HUES64 (cell line): ENCODE measurements at regions not wholly inside any gene's neighbourhood (a gene's known extent, or its start where the extent isn't known, plus 50 kb on each side); places are given as distances from the start of the nearest gene placed in this dataset.

Source experiments
- H3K27ac ChIP-seq: 2 replicates; pipeline ENCODE4 v1.7.0; 2013; ENCODE audit warnings: low read depth, low read length, inconsistent platforms
- H3K27me3 ChIP-seq: 2 replicates; pipeline ENCODE4 v1.6.1; 2013; ENCODE audit warnings: mild to moderate bottlenecking, low read length; ENCODE audit not compliant: insufficient read depth
- H3K36me3 ChIP-seq: 2 replicates; pipeline ENCODE4 v1.6.1; 2013; ENCODE audit warnings: mild to moderate bottlenecking, low read length; ENCODE audit not compliant: insufficient read depth
- H3K4me1 ChIP-seq: 2 replicates; pipeline ENCODE4 v1.6.1; 2013; ENCODE audit warnings: mild to moderate bottlenecking, low read length, moderate library complexity; ENCODE audit not compliant: insufficient read depth
- H3K4me3 ChIP-seq: 2 replicates; pipeline ENCODE4 v1.5.1; 2013; ENCODE audit warnings: mild to moderate bottlenecking, low read length, moderate library complexity
- H3K9ac ChIP-seq: 2 replicates; pipeline ENCODE4 v1.6.1; 2013; ENCODE audit warnings: mild to moderate bottlenecking, low read depth, low read length
- H3K9me3 ChIP-seq: 2 replicates; pipeline ENCODE4 v1.6.1; 2013; ENCODE audit warnings: low read depth, low read length; ENCODE audit not compliant: insufficient read depth
- WGBS: fragments of 150-250, 120-280 bp; methylation state at CpG from one replicate; pipeline ENCODE4 v1.1.7; 2013; ENCODE audit warnings: missing lambda C conversion rate; 5-methylcytosine and 5-hydroxymethylcytosine counted together

GRCh38 chr16:66115373-66115772 lies 251.1 kb upstream of the CDH5 start:
- Histone ChIP-seq H3K9me3 (no peaks in the 10 kb centered on the region), H3K27me3 (no peaks in the 10 kb centered on the region), H3K4me3 (no peak overlapping the region), H3K36me3 (no peaks in the 10 kb centered on the region), H3K9ac (no peak overlapping the region), H3K4me1 (no peaks in the 10 kb centered on the region), H3K27ac (no peak overlapping the region)
- 73% methylated on average over 3 of the region's 3 CpGs for WGBS

GRCh38 chr16:66113223-66113622 lies 253.3 kb upstream of the CDH5 start:
- 91% methylated on average over 2 of the region's 2 CpGs for WGBS
- no peak overlapping the region for H3K9ac ChIP-seq
- no peaks in the 10 kb centered on the region for H3K9me3 ChIP-seq
- no peak overlapping the region for H3K27ac ChIP-seq
- no peaks in the 10 kb centered on the region for H3K27me3 ChIP-seq
- H3K36me3 ChIP-seq: no peaks in the 10 kb centered on the region
- H3K4me3 ChIP-seq: no peak overlapping the region
- H3K4me1 ChIP-seq: no peaks in the 10 kb centered on the region

- Histone ChIP-seq H3K27me3 (no peaks in the 10 kb centered on the region), H3K27ac (no peak overlapping the region), H3K9me3 (no peaks in the 10 kb centered on the region), H3K36me3 (no peaks in the 10 kb centered on the region), H3K4me1 (no peaks in the 10 kb centered on the region), H3K9ac (no peak overlapping the region), H3K4me3 (no peak overlapping the region)
- WGBS: 83% methylated on average over 1 of the region's 1 CpG
Measured at GRCh38 chr16:66109677-66110076, 256.8 kb upstream of the CDH5 start.

GRCh38 chr16:66107661-66108060 lies 258.8 kb upstream of the CDH5 start:
- 94% methylated on average over 1 of the region's 1 CpG for WGBS
- H3K27ac ChIP-seq: no peak overlapping the region
- H3K27me3 ChIP-seq: no peaks in the 10 kb centered on the region

GRCh38 chr16:66103211-66103610 lies 263.3 kb upstream of the CDH5 start:
- H3K36me3 ChIP-seq: no peaks in the 10 kb centered on the region
- no peak overlapping the region for H3K4me3 ChIP-seq
- H3K27me3 ChIP-seq: no peaks in the 10 kb centered on the region
- 92% methylated on average over 4 of the region's 4 CpGs for whole genome bisulfite sequencing
- H3K27ac ChIP-seq: no peak overlapping the region
- H3K9me3 ChIP-seq: no peaks in the 10 kb centered on the region
- no peak overlapping the region for H3K9ac ChIP-seq
- H3K4me1 ChIP-seq: no peaks in the 10 kb centered on the region

More at GRCh38 chr16:66107661-66108060, 258.8 kb upstream of the CDH5 start:
- Histone ChIP-seq H3K4me3 (no peak overlapping the region), H3K9ac (no peak overlapping the region), H3K4me1 (no peaks in the 10 kb centered on the region), H3K36me3 (no peaks in the 10 kb centered on the region), H3K9me3 (no peaks in the 10 kb centered on the region)

- no peak overlapping the region for H3K4me3 ChIP-seq
- H3K4me1 ChIP-seq: no peaks in the 10 kb centered on the region
- H3K27ac ChIP-seq: no peak overlapping the region
- no peaks in the 10 kb centered on the region for H3K9me3 ChIP-seq
- no peak overlapping the region for H3K9ac ChIP-seq
- H3K27me3 ChIP-seq: no peaks in the 10 kb centered on the region
- no peaks in the 10 kb centered on the region for H3K36me3 ChIP-seq
- 91% methylated on average over 4 of the region's 4 CpGs for WGBS
Measured at GRCh38 chr16:66099306-66099705, 267.2 kb upstream of the CDH5 start.

GRCh38 chr16:66097751-66098150 lies 268.7 kb upstream of the CDH5 start:
- Histone ChIP-seq H3K27ac (no peak overlapping the region), H3K27me3 (no peaks in the 10 kb centered on the region), H3K36me3 (no peaks in the 10 kb centered on the region), H3K9ac (no peak overlapping the region), H3K9me3 (no peaks in the 10 kb centered on the region), H3K4me3 (no peak overlapping the region), H3K4me1 (no peaks in the 10 kb centered on the region)
- 87% methylated on average over 6 of the region's 6 CpGs for WGBS

GRCh38 chr16:66095676-66096075 lies 270.8 kb upstream of the CDH5 start:
- Histone ChIP-seq H3K9ac (no peak overlapping the region), H3K27ac (no peak overlapping the region), H3K27me3 (no peaks in the 10 kb centered on the region), H3K36me3 (no peaks in the 10 kb centered on the region), H3K4me3 (no peak overlapping the region), H3K9me3 (no peaks in the 10 kb centered on the region), H3K4me1 (no peaks in the 10 kb centered on the region)

GRCh38 chr16:66093191-66093590 lies 273.3 kb upstream of the CDH5 start:
- WGBS: 95% methylated on average over 4 of the region's 4 CpGs
- Histone ChIP-seq H3K4me1 (no peaks in the 10 kb centered on the region), H3K9me3 (no peaks in the 10 kb centered on the region), H3K27me3 (no peaks in the 10 kb centered on the region), H3K4me3 (no peak overlapping the region), H3K27ac (no peak overlapping the region), H3K9ac (no peak overlapping the region), H3K36me3 (no peaks in the 10 kb centered on the region)

GRCh38 chr16:66091471-66091891 lies 275.0 kb upstream of the CDH5 start:
- no peaks in the 10 kb centered on the region for H3K9me3 ChIP-seq
- H3K27me3 ChIP-seq: no peaks in the 10 kb centered on the region
- H3K36me3 ChIP-seq: no peaks in the 10 kb centered on the region
- no peak overlapping the region for H3K4me3 ChIP-seq
- no peak overlapping the region for H3K9ac ChIP-seq
- no peaks in the 10 kb centered on the region for H3K4me1 ChIP-seq
- H3K27ac ChIP-seq: no peak overlapping the region

GRCh38 chr16:66088681-66089080 lies 277.8 kb upstream of the CDH5 start:
- H3K9ac ChIP-seq: no peak overlapping the region
- no peak overlapping the region for H3K4me3 ChIP-seq
- no peaks in the 10 kb centered on the region for H3K9me3 ChIP-seq
- H3K36me3 ChIP-seq: no peaks in the 10 kb centered on the region
- no peaks in the 10 kb centered on the region for H3K27me3 ChIP-seq
- 94% methylated on average over 5 of the region's 6 CpGs for WGBS
- no peaks in the 10 kb centered on the region for H3K4me1 ChIP-seq
- H3K27ac ChIP-seq: no peak overlapping the region

- Histone ChIP-seq H3K27ac (no peak overlapping the region), H3K36me3 (no peaks in the 10 kb centered on the region), H3K4me3 (no peak overlapping the region), H3K27me3 (no peaks in the 10 kb centered on the region), H3K9ac (no peak overlapping the region), H3K9me3 (no peaks in the 10 kb centered on the region), H3K4me1 (0 out of 2 replicates have a peak, but pooled peaks cover 4% of the 10 kb centered on the region)
Measured at GRCh38 chr16:66087308-66087707, 279.2 kb upstream of the CDH5 start.
